Gastrocnemius medialis (tissue), 4 donors: ENCODE measurements at regions not wholly inside any gene's neighbourhood (a gene's known extent, or its start where the extent isn't known, plus 50 kb on each side); places are given as distances from the start of the nearest gene placed in this dataset.

Experiments
- ATAC-seq, 2 donors: fragments of 150-250 bp; one replicate each; pipeline ENCODE4 v1.9.1; 2016
- DNase-seq, 2 donors: peaks; one replicate each; pipeline ENCODE4 v3.0.0-alpha.2; 2019
- H3K27ac ChIP-seq, 4 donors: fragments of 200-600 bp; sonication (generic); 1 replicate in 1 of 4; 2 replicates in 3 of 4; pipeline ENCODE4 v1.5.1; 2016 to 2018; ENCODE audit warnings: mild to moderate bottlenecking in 2 of 4, moderate library complexity in 1 of 4
- H3K27me3 ChIP-seq, 3 donors: fragments of 200-600 bp; sonication (generic) in 2 of 3; 1 replicate in 1 of 3; 2 replicates in 2 of 3; pipeline versions ENCODE4 v1.5.1 to v1.6.0; 2016 to 2019; ENCODE audit warnings: mild to moderate bottlenecking in 1 of 3, moderate library complexity in 1 of 3
- H3K36me3 ChIP-seq, 2 donors: fragments of 200-600 bp; sonication (generic) in 1 of 2; one replicate each; pipeline ENCODE4 v1.5.1; 2017 to 2018
- H3K4me1 ChIP-seq, 2 donors: fragments of 200-600 bp; sonication (generic) in 1 of 2; one replicate each; pipeline ENCODE4 v1.5.1; 2016 to 2017; ENCODE audit warnings: mild to moderate bottlenecking in 2 of 2
- H3K4me3 ChIP-seq, 4 donors: fragments of 200-600 bp; sonication (generic) in 3 of 4; 1 replicate in 1 of 4; 2 replicates in 3 of 4; pipeline ENCODE4 v1.5.1; 2016 to 2019; ENCODE audit warnings: mild to moderate bottlenecking in 2 of 4
- H3K9me3 ChIP-seq, 3 donors: fragments of 200-600 bp; sonication (generic) in 2 of 3; 1 replicate in 1 of 3; 2 replicates in 2 of 3; pipeline ENCODE4 v1.5.1; 2016 to 2019
- CTCF ChIP-seq, 5 experiments: fragments of 450-650 bp in 3 of 5; fragments of 200-600 bp in 2 of 5; sonication (generic) in 2 of 5; IDR thresholded peaks in 4 of 5; conservative IDR thresholded peaks in 1 of 5; 1 replicate in 4 of 5; 2 replicates in 1 of 5; pipeline ENCODE4 v1.5.1; 2016 to 2019; ENCODE audit warnings: antibody characterized with exemption in 5 of 5, mild to moderate bottlenecking in 3 of 5, moderate library complexity in 3 of 5
- POLR2A ChIP-seq, 2 donors: fragments of 450-650 bp; IDR thresholded peaks; one replicate each; pipeline ENCODE4 v1.6.1; 2017; ENCODE audit warnings: antibody characterized with exemption in 2 of 2, mild to moderate bottlenecking in 2 of 2, moderate library complexity in 2 of 2
- in situ Hi-C, 4 donors: fragments of 200-750 bp; cut with MboI; loops; one replicate each; pipeline versions ENCODE4 v1.15.0 to v1.8.0; 2017; ENCODE audit warnings: low sequenced_read_pairs in 4 of 4
- intact Hi-C: fragments of 100-400 bp; cut with DNase I; formaldehyde crosslinking; loops from one replicate; pipeline ENCODE4 v1.15.1; 2023; ENCODE audit warnings: low total_unique reads

DNA sequence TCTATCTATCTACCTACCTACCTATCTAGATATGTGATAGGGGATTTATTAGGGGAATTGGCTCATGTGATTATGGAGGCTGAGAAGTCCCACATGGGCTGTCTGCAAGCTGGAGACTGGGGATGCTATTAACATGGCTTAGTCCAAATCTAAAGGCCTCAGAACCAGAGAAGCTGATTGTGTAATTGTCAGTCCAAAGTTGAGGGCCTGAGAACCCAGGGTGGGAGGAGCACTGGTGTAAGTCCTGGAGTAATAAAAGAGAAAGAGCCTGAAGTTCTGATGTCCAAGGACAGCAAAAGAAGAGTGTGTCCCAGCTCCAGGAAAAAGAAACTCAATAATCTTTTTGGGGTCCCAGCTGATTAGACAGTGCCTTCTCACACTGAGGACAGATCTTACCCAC is 98.5 kb upstream of the SEL1L start:
- TF ChIP-seq POLR2A (IDR thresholded peaks at IDR 0.05) (no peak), CTCF (IDR thresholded peaks at IDR 0.05 in 4 of 5, conservative IDR thresholded peaks at IDR 0.05 in 1 of 5) (no peak)
- no peaks in the 10 kb centered on the region for H3K4me1 ChIP-seq
- no peaks in the 10 kb centered on the region for H3K36me3 ChIP-seq
- no peak for DNase-seq
- no peaks in the 10 kb centered on the region for H3K9me3 ChIP-seq
- in situ Hi-C loops, result no loop called here
- no peaks in the 10 kb centered on the region for H3K27me3 ChIP-seq
- no peak overlapping the region for H3K4me3 ChIP-seq
- ATAC-seq, result no peak
- H3K27ac ChIP-seq, result no peak overlapping the region
- intact Hi-C loops, result no loop called here

GRCh38 chr14:81633496-81633895 is 99.8 kb upstream of the SEL1L start:
- intact Hi-C loops (no loop called here), in situ Hi-C loops (no loop called here)
- H3K27ac ChIP-seq, result no peak overlapping the region
- H3K4me1 ChIP-seq, result no peaks in the 10 kb centered on the region
- TF ChIP-seq POLR2A (IDR thresholded peaks at IDR 0.05), result no peak
- no peak for TF ChIP-seq CTCF (IDR thresholded peaks at IDR 0.05 in 4 of 5, conservative IDR thresholded peaks at IDR 0.05 in 1 of 5)
- H3K36me3 ChIP-seq, result no peaks in the 10 kb centered on the region
- H3K27me3 ChIP-seq, result no peaks in the 10 kb centered on the region
- ATAC-seq (no peak), DNase-seq (no peak)
- no peak overlapping the region for H3K4me3 ChIP-seq
- no peaks in the 10 kb centered on the region for H3K9me3 ChIP-seq

DNA sequence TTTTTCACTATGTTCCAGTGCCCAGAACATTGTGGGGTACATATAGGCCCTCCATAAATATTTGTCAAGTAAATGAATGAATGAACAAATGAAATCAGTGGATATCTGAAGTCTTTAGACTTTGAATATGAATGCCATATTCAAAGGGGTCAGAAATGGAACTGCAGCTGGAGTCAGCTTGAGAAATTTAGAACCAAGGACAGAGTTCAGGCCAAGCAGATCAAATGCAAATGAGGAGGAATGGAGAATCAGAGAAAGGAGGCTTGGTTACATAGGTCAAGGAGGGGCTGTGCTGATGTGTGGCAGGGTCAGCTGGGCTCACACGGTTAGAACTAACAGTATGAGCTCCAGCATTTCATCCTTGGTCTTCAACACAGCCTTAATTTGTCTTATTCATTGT is 104.0 kb upstream of the SEL1L start:
- Histone ChIP-seq H3K27ac (no peak overlapping the region), H3K4me1 (no peaks in the 10 kb centered on the region), H3K4me3 (no peak overlapping the region), H3K27me3 (no peaks in the 10 kb centered on the region), H3K36me3 (no peaks in the 10 kb centered on the region), H3K9me3 (no peaks in the 10 kb centered on the region)
- DNase-seq, result no peak
- no peak for ATAC-seq
- TF ChIP-seq CTCF (IDR thresholded peaks at IDR 0.05 in 4 of 5, conservative IDR thresholded peaks at IDR 0.05 in 1 of 5) (no peak), POLR2A (IDR thresholded peaks at IDR 0.05) (no peak)
- in situ Hi-C loops, result no loop called here
- intact Hi-C loops, result no loop called here

GRCh38 chr14:81638656-81639280 is 105.1 kb upstream of the SEL1L start:
- no peaks in the 10 kb centered on the region for H3K36me3 ChIP-seq
- TF ChIP-seq POLR2A (IDR thresholded peaks at IDR 0.05), result no peak
- no peak for TF ChIP-seq CTCF (IDR thresholded peaks at IDR 0.05 in 4 of 5, conservative IDR thresholded peaks at IDR 0.05 in 1 of 5)
- intact Hi-C loops (no loop called here), in situ Hi-C loops (no loop called here)
- H3K27me3 ChIP-seq, result no peaks in the 10 kb centered on the region
- ATAC-seq (no peak), DNase-seq (no peak)
- no peak overlapping the region for H3K27ac ChIP-seq
- no peak overlapping the region for H3K4me3 ChIP-seq
- no peaks in the 10 kb centered on the region for H3K4me1 ChIP-seq
- H3K9me3 ChIP-seq, result no peaks in the 10 kb centered on the region

DNA sequence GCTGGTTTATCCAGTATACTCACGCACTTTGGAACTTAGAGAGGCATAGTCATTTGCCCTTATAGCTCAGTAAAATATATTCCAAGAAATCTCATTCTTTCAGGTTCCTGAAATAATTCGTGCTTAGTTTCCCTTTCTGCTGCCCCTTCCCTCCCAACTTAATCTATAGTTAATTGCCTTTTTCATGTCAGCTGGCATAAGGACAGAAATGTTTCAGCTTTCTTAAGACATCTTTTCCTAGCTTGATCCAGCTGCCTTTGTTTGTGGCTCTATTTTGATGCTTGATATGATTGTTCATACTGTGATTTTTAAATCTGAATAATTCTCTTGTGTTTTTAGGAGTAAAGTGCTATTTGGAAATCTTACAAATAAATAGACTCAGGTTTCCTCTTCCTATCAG is 120.0 kb upstream of the SEL1L start:
- no peak for TF ChIP-seq POLR2A (IDR thresholded peaks at IDR 0.05)
- no peak for TF ChIP-seq CTCF (IDR thresholded peaks at IDR 0.05 in 4 of 5, conservative IDR thresholded peaks at IDR 0.05 in 1 of 5)

More for the DNA sequence above, 120.0 kb upstream of the SEL1L start:
- Histone ChIP-seq H3K27ac (no peak overlapping the region), H3K27me3 (no peaks in the 10 kb centered on the region), H3K36me3 (no peaks in the 10 kb centered on the region), H3K4me3 (no peak overlapping the region), H3K9me3 (no peaks in the 10 kb centered on the region), H3K4me1 (no peaks in the 10 kb centered on the region)
- DNase-seq (no peak), ATAC-seq (no peak)
- in situ Hi-C loops, result no loop called here
- intact Hi-C loops, result no loop called here
